SH-SY5Y (cell line): ENCODE measurements at regions not wholly inside any gene's neighbourhood (a gene's known extent, or its start where the extent isn't known, plus 50 kb on each side); places are given as distances from the start of the nearest gene placed in this dataset.

Experiments used
- GATA2 ChIP-seq: IDR thresholded peaks from 2 replicates; pipeline ENCODE4 v1.6.1; 2011; ENCODE audit warnings: mild to moderate bottlenecking, low read depth, low read length
- GATA3 ChIP-seq: IDR thresholded peaks from 2 replicates; pipeline ENCODE4 v1.6.1; 2011; ENCODE audit warnings: low read depth, mild to moderate bottlenecking, low read length, moderate library complexity

DNA sequence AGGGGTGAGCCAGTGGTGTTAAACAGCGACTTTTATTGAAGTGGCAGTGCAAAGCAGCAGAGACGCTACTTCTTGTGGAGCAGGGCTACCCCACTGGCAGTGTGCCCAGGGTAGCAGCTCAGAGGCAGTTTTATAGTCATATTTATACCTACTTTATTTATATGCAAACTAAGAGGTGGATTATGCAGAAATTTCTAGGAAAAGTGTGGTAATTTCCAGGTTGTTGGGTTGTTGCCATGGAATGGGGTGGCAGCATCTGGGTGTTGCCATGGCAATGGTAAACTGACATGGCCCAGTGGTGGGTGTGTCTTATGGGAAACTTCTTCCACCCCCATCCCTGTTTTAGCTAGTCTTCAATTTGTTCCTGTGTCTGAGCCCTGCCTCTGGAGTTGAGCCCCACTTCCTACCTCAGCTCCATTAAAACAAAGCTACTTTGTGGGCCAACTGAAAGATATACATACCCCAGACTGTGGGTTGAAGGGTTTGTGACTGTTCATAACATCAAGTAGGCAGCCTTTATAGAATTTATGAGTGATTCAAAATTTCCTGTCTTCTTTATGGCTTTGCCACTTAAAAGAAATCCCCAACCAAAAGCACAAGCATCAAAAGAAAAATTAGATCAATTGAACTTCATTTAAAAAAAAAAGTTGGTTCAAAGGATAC, 60.3 kb downstream of the EBLN2 start:
- no peak for TF ChIP-seq GATA2
- no peak for TF ChIP-seq GATA3
